ENCODE measurements at regions not wholly inside any gene's neighbourhood (a gene's known extent, or its start where the extent isn't known, plus 50 kb on each side); places are given as distances from the start of the nearest gene placed in this dataset.

DNA sequence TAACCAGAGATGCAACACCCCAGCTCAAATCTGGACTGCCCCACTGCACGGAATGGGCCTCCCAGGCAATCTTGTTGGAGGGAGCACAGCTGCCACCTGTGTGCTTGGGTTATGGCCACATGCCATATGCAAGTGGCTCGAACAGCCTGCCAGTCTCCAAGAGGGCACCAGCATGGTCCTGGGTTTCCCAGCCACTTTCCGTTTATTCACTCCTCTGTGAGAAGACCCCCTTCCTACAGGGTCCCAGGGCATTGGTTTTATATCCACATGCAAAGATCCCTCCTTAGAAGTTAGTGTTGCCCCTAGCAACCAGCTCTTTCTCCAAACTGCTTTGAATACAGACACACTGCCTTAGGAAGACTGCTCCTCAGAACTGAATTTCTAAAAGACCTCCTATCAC, 487.8 kb downstream of the BUD13 start:
- TF ChIP-seq, protein P1, sequence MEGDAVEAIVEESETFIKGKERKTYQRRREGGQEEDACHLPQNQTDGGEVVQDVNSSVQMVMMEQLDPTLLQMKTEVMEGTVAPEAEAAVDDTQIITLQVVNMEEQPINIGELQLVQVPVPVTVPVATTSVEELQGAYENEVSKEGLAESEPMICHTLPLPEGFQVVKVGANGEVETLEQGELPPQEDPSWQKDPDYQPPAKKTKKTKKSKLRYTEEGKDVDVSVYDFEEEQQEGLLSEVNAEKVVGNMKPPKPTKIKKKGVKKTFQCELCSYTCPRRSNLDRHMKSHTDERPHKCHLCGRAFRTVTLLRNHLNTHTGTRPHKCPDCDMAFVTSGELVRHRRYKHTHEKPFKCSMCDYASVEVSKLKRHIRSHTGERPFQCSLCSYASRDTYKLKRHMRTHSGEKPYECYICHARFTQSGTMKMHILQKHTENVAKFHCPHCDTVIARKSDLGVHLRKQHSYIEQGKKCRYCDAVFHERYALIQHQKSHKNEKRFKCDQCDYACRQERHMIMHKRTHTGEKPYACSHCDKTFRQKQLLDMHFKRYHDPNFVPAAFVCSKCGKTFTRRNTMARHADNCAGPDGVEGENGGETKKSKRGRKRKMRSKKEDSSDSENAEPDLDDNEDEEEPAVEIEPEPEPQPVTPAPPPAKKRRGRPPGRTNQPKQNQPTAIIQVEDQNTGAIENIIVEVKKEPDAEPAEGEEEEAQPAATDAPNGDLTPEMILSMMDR (IDR thresholded peaks at IDR 0.05) = no peak
- TF ChIP-seq EP300 (IDR thresholded peaks at IDR 0.05) = no peak
